ENCODE measurements at regions not wholly inside any gene's neighbourhood (a gene's known extent, or its start where the extent isn't known, plus 50 kb on each side); places are given as distances from the start of the nearest gene placed in this dataset.

DNA sequence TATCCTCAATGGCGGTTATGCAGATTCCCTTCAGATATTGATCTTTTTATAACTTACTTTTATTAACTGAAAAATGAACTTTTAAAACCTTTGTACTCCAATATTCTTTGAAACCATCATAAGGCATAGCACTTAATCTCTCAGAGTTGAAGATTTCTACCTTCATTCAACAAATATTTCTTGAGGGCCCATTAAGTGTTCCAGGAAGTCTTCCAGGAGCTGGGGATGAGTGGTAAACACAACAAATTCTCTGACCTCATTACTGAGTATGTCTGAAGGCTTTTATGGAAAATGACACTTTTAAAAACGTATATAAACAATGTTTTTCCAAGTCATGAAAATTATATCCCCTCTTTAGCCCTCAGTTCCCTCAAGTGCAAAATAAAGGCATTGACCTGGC is 575.3 kb upstream of the IL12A start:
- TF ChIP-seq CTCF (IDR thresholded peaks at IDR 0.05 in 8 of 11, conservative IDR thresholded peaks at IDR 0.05 in 3 of 11) (no peak), POLR2A (IDR thresholded peaks at IDR 0.05) (no peak), POLR2AphosphoS5 (IDR thresholded peaks at IDR 0.05) (no peak)

Measured in spleen (tissue), 7 donors.